SK-N-SH treated with all-trans-retinoic acid at 6 μM for 48 hours (cell line): ENCODE measurements at regions not wholly inside any gene's neighbourhood (a gene's known extent, or its start where the extent isn't known, plus 50 kb on each side); places are given as distances from the start of the nearest gene placed in this dataset.

ENCODE experiments used
- ATAC-seq: fragments of 200-7000 bp; cut with Tn5 transposase; 3 replicates; pipeline ENCODE4 v1.9.1; 2020; ENCODE audit warnings: mild to moderate bottlenecking, moderate library complexity
- ARNTL ChIP-seq: fragments of 450-650 bp; formaldehyde crosslinking; IDR thresholded peaks from 2 replicates; pipeline ENCODE4 v1.5.0; 2020; ENCODE audit warnings: low read depth, mild to moderate bottlenecking, moderate library complexity, borderline replicate concordance
- BACH2 ChIP-seq: fragments of 250-450 bp; sonication (Bioruptor Pico); IDR thresholded peaks from 2 replicates; pipeline ENCODE4 v1.9.0; 2021; ENCODE audit warnings: mild to moderate bottlenecking, borderline replicate concordance
- CSDC2 ChIP-seq: fragments of 250-450 bp; sonication (Bioruptor Pico); IDR thresholded peaks from 2 replicates; pipeline ENCODE4 v1.5.0; 2020; ENCODE audit warnings: mild to moderate bottlenecking, moderate library complexity
- CSRNP3 ChIP-seq: fragments of 250-450 bp; sonication (Bioruptor Pico); IDR thresholded peaks from 2 replicates; pipeline ENCODE4 v1.5.1; 2021; ENCODE audit warnings: mild to moderate bottlenecking, moderate library complexity
- ESRRG ChIP-seq: fragments of 250-450 bp; sonication (Bioruptor Pico); IDR thresholded peaks from 2 replicates; pipeline ENCODE4 v1.6.1; 2021; ENCODE audit warnings: mild to moderate bottlenecking
- GLIS3 ChIP-seq: fragments of 250-450 bp; sonication (Bioruptor Pico); IDR thresholded peaks from 2 replicates; pipeline ENCODE4 v1.5.0; 2020; ENCODE audit warnings: mild to moderate bottlenecking, moderate library complexity
- ISL1 ChIP-seq: fragments of 250-450 bp; sonication (Bioruptor Pico); IDR thresholded peaks from 2 replicates; pipeline ENCODE4 v2.1.2; 2022; ENCODE audit warnings: mild to moderate bottlenecking, moderate library complexity
- OSR1 ChIP-seq: fragments of 250-450 bp; sonication (Bioruptor Pico); IDR thresholded peaks from 2 replicates; pipeline ENCODE4 v1.8.0; 2022; ENCODE audit warnings: moderate library complexity, mild to moderate bottlenecking, inconsistent platforms
- PATZ1 ChIP-seq: fragments of 250-450 bp; sonication (Bioruptor Pico); IDR thresholded peaks from 2 replicates; pipeline ENCODE4 v1.8.0; 2020; ENCODE audit warnings: mild to moderate bottlenecking, moderate library complexity, borderline replicate concordance
- POU6F1 ChIP-seq: fragments of 250-450 bp; sonication (Bioruptor Pico); IDR thresholded peaks from 2 replicates; pipeline ENCODE4 v1.8.0; 2021; ENCODE audit warnings: low read depth, mild to moderate bottlenecking, moderate library complexity, borderline replicate concordance
- PPARA ChIP-seq: fragments of 250-450 bp; sonication (Bioruptor Pico); IDR thresholded peaks from 2 replicates; pipeline ENCODE4 v1.5.0; 2020; ENCODE audit warnings: mild to moderate bottlenecking, borderline replicate concordance
- RARB ChIP-seq: fragments of 250-450 bp; sonication (Bioruptor Pico); IDR thresholded peaks from 2 replicates; pipeline ENCODE4 v1.8.0; 2021; ENCODE audit warnings: mild to moderate bottlenecking, moderate library complexity
- SNAI2 ChIP-seq: fragments of 250-450 bp; sonication (Bioruptor Pico); IDR thresholded peaks from 2 replicates; pipeline ENCODE4 v1.5.0; 2020; ENCODE audit warnings: mild to moderate bottlenecking, moderate library complexity
- TCF4 ChIP-seq: fragments of 250-450 bp; sonication (Bioruptor Pico); IDR thresholded peaks from 2 replicates; pipeline ENCODE4 v1.8.0; 2021; ENCODE audit warnings: mild to moderate bottlenecking, moderate library complexity, borderline replicate concordance
- TOX ChIP-seq: fragments of 250-450 bp; sonication (Bioruptor Pico); IDR thresholded peaks from 2 replicates; pipeline ENCODE4 v1.8.0; 2021; ENCODE audit warnings: mild to moderate bottlenecking, moderate library complexity, borderline replicate concordance
- ZC3H10 ChIP-seq: fragments of 250-450 bp; sonication (Bioruptor Pico); IDR thresholded peaks from 2 replicates; pipeline ENCODE4 v1.5.1; 2021; ENCODE audit warnings: mild to moderate bottlenecking, moderate library complexity
- ZFP3 ChIP-seq: fragments of 250-450 bp; sonication (Bioruptor Pico); IDR thresholded peaks from 2 replicates; pipeline ENCODE4 v1.5.0; 2020; ENCODE audit warnings: mild to moderate bottlenecking, moderate library complexity
- ZFP30 ChIP-seq: fragments of 450-650 bp; formaldehyde crosslinking; IDR thresholded peaks from 2 replicates; pipeline ENCODE4 v1.5.0; 2022; ENCODE audit warnings: mild to moderate bottlenecking, moderate library complexity
- ZNF565 ChIP-seq: fragments of 450-650 bp; formaldehyde crosslinking; conservative IDR thresholded peaks from 2 replicates; pipeline ENCODE4 v1.5.0; 2020; ENCODE audit warnings: low read depth, mild to moderate bottlenecking, moderate library complexity
- ZNF70 ChIP-seq: fragments of 450-650 bp; formaldehyde crosslinking; IDR thresholded peaks from 2 replicates; pipeline ENCODE4 v1.5.0; 2020; ENCODE audit warnings: mild to moderate bottlenecking, moderate library complexity
- ZNF8 ChIP-seq: fragments of 450-650 bp; formaldehyde crosslinking; IDR thresholded peaks from 2 replicates; pipeline ENCODE4 v1.5.0; 2020; ENCODE audit warnings: mild to moderate bottlenecking, moderate library complexity
- TF ChIP-seq, protein P1 (sequence below): fragments of 250-450 bp; sonication (Bioruptor Pico); IDR thresholded peaks from 2 replicates; pipeline ENCODE4 v1.5.1; 2020; ENCODE audit warnings: low read depth, mild to moderate bottlenecking, moderate library complexity
- TF ChIP-seq, protein P2 (sequence below): fragments of 250-450 bp; sonication (Bioruptor Pico); IDR thresholded peaks from 2 replicates; pipeline ENCODE4 v1.5.0; 2020; ENCODE audit warnings: mild to moderate bottlenecking, moderate library complexity

DNA sequence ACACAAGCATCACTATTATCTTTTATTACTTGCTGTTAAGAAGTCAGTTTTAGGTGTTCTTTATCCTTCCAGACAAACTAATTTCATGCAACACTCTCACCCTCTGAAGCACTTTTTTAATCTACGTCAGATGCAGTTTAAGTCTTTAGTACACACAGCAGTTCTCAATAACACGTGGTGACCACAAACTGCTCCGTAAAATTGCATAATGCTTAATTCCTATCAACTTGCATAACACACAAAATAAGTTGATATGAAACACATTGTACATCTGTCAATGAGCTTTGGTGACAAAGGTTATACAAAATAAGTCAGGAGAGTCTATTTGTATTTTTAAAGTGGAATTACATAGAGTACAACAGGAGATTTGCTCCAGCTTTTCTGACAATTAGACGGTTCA, 140.9 kb upstream of the ETS2 start:
- TF ChIP-seq PPARA (CRISPR knock-in tag) (no peak), TOX (CRISPR knock-in tag) (no peak), ZNF565 (CRISPR knock-in tag) (no peak), ARNTL (no peak), ZNF70 (CRISPR knock-in tag) (no peak), ZFP3 (no peak), GLIS3 (CRISPR knock-in tag) (no peak), ISL1 (CRISPR knock-in tag) (no peak), ESRRG (no peak), ZFP30 (CRISPR knock-in tag) (no peak), RARB (CRISPR knock-in tag) (no peak), CSDC2 (CRISPR knock-in tag) (no peak), BACH2 (CRISPR knock-in tag) (no peak), SNAI2 (no peak)
- TF ChIP-seq, protein P1, sequence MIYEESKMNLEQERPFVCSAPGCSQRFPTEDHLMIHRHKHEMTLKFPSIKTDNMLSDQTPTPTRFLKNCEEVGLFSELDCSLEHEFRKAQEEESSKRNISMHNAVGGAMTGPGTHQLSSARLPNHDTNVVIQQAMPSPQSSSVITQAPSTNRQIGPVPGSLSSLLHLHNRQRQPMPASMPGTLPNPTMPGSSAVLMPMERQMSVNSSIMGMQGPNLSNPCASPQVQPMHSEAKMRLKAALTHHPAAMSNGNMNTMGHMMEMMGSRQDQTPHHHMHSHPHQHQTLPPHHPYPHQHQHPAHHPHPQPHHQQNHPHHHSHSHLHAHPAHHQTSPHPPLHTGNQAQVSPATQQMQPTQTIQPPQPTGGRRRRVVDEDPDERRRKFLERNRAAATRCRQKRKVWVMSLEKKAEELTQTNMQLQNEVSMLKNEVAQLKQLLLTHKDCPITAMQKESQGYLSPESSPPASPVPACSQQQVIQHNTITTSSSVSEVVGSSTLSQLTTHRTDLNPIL = no peak
- TF ChIP-seq, protein P2, sequence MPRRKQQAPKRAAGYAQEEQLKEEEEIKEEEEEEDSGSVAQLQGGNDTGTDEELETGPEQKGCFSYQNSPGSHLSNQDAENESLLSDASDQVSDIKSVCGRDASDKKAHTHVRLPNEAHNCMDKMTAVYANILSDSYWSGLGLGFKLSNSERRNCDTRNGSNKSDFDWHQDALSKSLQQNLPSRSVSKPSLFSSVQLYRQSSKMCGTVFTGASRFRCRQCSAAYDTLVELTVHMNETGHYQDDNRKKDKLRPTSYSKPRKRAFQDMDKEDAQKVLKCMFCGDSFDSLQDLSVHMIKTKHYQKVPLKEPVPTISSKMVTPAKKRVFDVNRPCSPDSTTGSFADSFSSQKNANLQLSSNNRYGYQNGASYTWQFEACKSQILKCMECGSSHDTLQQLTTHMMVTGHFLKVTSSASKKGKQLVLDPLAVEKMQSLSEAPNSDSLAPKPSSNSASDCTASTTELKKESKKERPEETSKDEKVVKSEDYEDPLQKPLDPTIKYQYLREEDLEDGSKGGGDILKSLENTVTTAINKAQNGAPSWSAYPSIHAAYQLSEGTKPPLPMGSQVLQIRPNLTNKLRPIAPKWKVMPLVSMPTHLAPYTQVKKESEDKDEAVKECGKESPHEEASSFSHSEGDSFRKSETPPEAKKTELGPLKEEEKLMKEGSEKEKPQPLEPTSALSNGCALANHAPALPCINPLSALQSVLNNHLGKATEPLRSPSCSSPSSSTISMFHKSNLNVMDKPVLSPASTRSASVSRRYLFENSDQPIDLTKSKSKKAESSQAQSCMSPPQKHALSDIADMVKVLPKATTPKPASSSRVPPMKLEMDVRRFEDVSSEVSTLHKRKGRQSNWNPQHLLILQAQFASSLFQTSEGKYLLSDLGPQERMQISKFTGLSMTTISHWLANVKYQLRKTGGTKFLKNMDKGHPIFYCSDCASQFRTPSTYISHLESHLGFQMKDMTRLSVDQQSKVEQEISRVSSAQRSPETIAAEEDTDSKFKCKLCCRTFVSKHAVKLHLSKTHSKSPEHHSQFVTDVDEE = no peak
- TF ChIP-seq, all 23 proteins: peak for 0
- ATAC-seq = no peak

- no peak for ATAC-seq
- TF ChIP-seq ZNF70 (CRISPR knock-in tag) = no peak
- TF ChIP-seq CSDC2 (CRISPR knock-in tag) = no peak
- TF ChIP-seq ZFP3 = no peak
- no peak for TF ChIP-seq ZNF565 (CRISPR knock-in tag)
- TF ChIP-seq ZC3H10 (CRISPR knock-in tag) = no peak
- no peak for TF ChIP-seq ESRRG
- TF ChIP-seq RARB (CRISPR knock-in tag) = no peak
- TF ChIP-seq PPARA (CRISPR knock-in tag) = no peak
- TF ChIP-seq ZFP30 (CRISPR knock-in tag) = no peak
Observed at GRCh38 chr21:38667291-38667870, 138.3 kb upstream of the ETS2 start.

DNA sequence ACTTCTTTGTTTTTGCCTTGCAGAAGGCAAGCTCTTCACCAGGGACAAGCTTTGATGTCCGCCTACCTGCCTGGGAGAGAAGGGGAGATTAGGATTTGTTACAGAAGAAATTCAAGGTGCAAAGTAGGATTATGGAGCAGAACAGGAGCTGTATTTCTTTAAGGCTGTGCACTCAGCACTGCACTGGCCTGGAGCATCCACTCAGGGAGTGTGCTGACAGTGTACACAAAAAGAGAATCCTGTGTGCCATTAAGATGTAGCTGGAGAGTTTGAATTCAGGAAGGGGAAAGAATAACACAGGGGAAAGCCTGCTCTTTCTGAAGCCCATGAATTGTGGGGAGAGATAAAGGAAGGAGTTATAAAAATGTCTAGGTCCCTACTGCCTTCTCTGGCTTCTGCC, 137.7 kb upstream of the ETS2 start:
- TF ChIP-seq ESRRG = no peak
- no peak for TF ChIP-seq CSRNP3 (CRISPR knock-in tag)
- no peak for TF ChIP-seq GLIS3 (CRISPR knock-in tag)
- no peak for TF ChIP-seq PATZ1 (CRISPR knock-in tag)
- TF ChIP-seq OSR1 (CRISPR knock-in tag) = no peak
- no peak for TF ChIP-seq ZNF70 (CRISPR knock-in tag)
- no peak for TF ChIP-seq ZNF8 (CRISPR knock-in tag)
- TF ChIP-seq TOX (CRISPR knock-in tag) = no peak
- TF ChIP-seq, protein P1 = no peak
- no peak for TF ChIP-seq POU6F1
- no peak for TF ChIP-seq ZC3H10 (CRISPR knock-in tag)
- no peak for TF ChIP-seq RARB (CRISPR knock-in tag)
- TF ChIP-seq TCF4 (CRISPR knock-in tag) = no peak
- TF ChIP-seq ZFP3 = no peak
- TF ChIP-seq SNAI2 = no peak
- no peak for TF ChIP-seq ISL1 (CRISPR knock-in tag)
- no peak for TF ChIP-seq PPARA (CRISPR knock-in tag)
- ATAC-seq = 0 out of 3 replicates have a peak, but pooled peaks have one; percentile 25
